Testis (tissue), 2 donors: ENCODE measurements at regions not wholly inside any gene's neighbourhood (a gene's known extent, or its start where the extent isn't known, plus 50 kb on each side); places are given as distances from the start of the nearest gene placed in this dataset.

Experiments used
- DNase-seq: peaks from one replicate; pipeline ENCODE4 v3.0.0-alpha.2; 2019
- H3K27ac ChIP-seq, 2 donors: fragments of 200-600 bp; sonication (generic); one replicate each; pipeline ENCODE4 v1.5.1; 2019
- H3K27me3 ChIP-seq: fragments of 200-600 bp; sonication (generic); one replicate; pipeline ENCODE4 v1.5.1; 2019
- H3K36me3 ChIP-seq: fragments of 200-600 bp; sonication (generic); one replicate; pipeline ENCODE4 v1.5.1; 2017; ENCODE audit warnings: low read depth; ENCODE audit errors: missing control alignments
- H3K4me1 ChIP-seq: fragments of 200-600 bp; sonication (generic); one replicate; pipeline ENCODE4 v1.5.1; 2019
- H3K4me3 ChIP-seq, 2 donors: fragments of 200-600 bp; sonication (generic); one replicate each; pipeline ENCODE4 v1.5.1; 2017 to 2019
- H3K9me3 ChIP-seq: fragments of 200-600 bp; sonication (generic); one replicate; pipeline ENCODE4 v1.5.1; 2017
- CTCF ChIP-seq, 3 experiments: fragments of 450-650 bp in 2 of 3; fragments of 200-600 bp in 1 of 3; sonication (generic) in 1 of 3; IDR thresholded peaks; one replicate each; pipeline ENCODE4 v1.5.1; 2016 to 2019; ENCODE audit warnings: antibody characterized with exemption in 3 of 3, mild to moderate bottlenecking in 2 of 3, moderate library complexity in 1 of 3
- POLR2A ChIP-seq: fragments of 450-650 bp; IDR thresholded peaks from one replicate; pipeline ENCODE4 v1.6.1; 2017; ENCODE audit warnings: antibody characterized with exemption, mild to moderate bottlenecking, moderate library complexity
- WGBS, 2 donors: methylation state at CpG; one replicate each; pipeline ENCODE4 v1.1.5; 2018; 5-methylcytosine and 5-hydroxymethylcytosine counted together
- intact Hi-C: fragments of 100-400 bp; cut with DNase I; formaldehyde crosslinking; loops from one replicate; pipeline ENCODE4 v1.15.1; 2023; ENCODE audit warnings: low total_unique reads

- intact Hi-C loops, result no loop called here
- 81 to 85% methylated on average over 2 of the region's 2 CpGs for WGBS, 2 donors
- no peaks in the 10 kb centered on the region for H3K4me1 ChIP-seq
- TF ChIP-seq POLR2A (no peak), CTCF (IDR thresholded peaks at IDR 0.05) (no peak)
- H3K4me3 ChIP-seq, result no peak overlapping the region
- H3K27me3 ChIP-seq, result no peaks in the 10 kb centered on the region
- no peak overlapping the region for H3K27ac ChIP-seq
- no peak for DNase-seq
- no peaks in the 10 kb centered on the region for H3K36me3 ChIP-seq
- no peaks in the 10 kb centered on the region for H3K9me3 ChIP-seq
These were observed 132.9 kb upstream of the SSTR1 start for GRCh38 chr14:38074754-38075153.

GRCh38 chr14:38078393-38078792, 129.3 kb upstream of the SSTR1 start:
- Histone ChIP-seq H3K27ac (no peak overlapping the region), H3K4me3 (no peak overlapping the region), H3K36me3 (no peaks in the 10 kb centered on the region), H3K4me1 (no peaks in the 10 kb centered on the region), H3K9me3 (no peaks in the 10 kb centered on the region), H3K27me3 (no peaks in the 10 kb centered on the region)
- 75 to 80% methylated on average over 3 of the region's 3 CpGs for WGBS, 2 donors
- intact Hi-C loops, result no loop called here
- no peak for TF ChIP-seq CTCF (IDR thresholded peaks at IDR 0.05)
- TF ChIP-seq POLR2A, result no peak
- DNase-seq, result no peak

GRCh38 chr14:38079268-38079667, 128.4 kb upstream of the SSTR1 start:
- no peak for DNase-seq
- H3K27ac ChIP-seq, result no peak overlapping the region
- H3K9me3 ChIP-seq, result no peaks in the 10 kb centered on the region
- intact Hi-C loops, result no loop called here
- 71 to 81% methylated on average over 1 of the region's 1 CpG for WGBS, 2 donors
- no peaks in the 10 kb centered on the region for H3K27me3 ChIP-seq
- TF ChIP-seq CTCF (IDR thresholded peaks at IDR 0.05), result no peak
- TF ChIP-seq POLR2A, result no peak
- no peak overlapping the region for H3K4me3 ChIP-seq
- no peaks in the 10 kb centered on the region for H3K4me1 ChIP-seq
- no peaks in the 10 kb centered on the region for H3K36me3 ChIP-seq

- no peaks in the 10 kb centered on the region for H3K9me3 ChIP-seq
- no peak for DNase-seq
- H3K4me3 ChIP-seq, result no peak overlapping the region
- no peaks in the 10 kb centered on the region for H3K27me3 ChIP-seq
- no peaks in the 10 kb centered on the region for H3K4me1 ChIP-seq
- intact Hi-C loops, result no loop called here
- TF ChIP-seq POLR2A, result no peak
- no peak for TF ChIP-seq CTCF (IDR thresholded peaks at IDR 0.05)
- WGBS, 2 donors, result 25 to 26% methylated on average over 1 of the region's 1 CpG
- no peaks in the 10 kb centered on the region for H3K36me3 ChIP-seq
- H3K27ac ChIP-seq, result no peak overlapping the region
These were observed 127.8 kb upstream of the SSTR1 start for GRCh38 chr14:38079886-38080285.

- DNase-seq, result no peak
- no peaks in the 10 kb centered on the region for H3K9me3 ChIP-seq
- no peaks in the 10 kb centered on the region for H3K27me3 ChIP-seq
- no peak overlapping the region for H3K4me3 ChIP-seq
- TF ChIP-seq CTCF (IDR thresholded peaks at IDR 0.05), result no peak
- no peak for TF ChIP-seq POLR2A
- H3K4me1 ChIP-seq, result no peaks in the 10 kb centered on the region
- no peaks in the 10 kb centered on the region for H3K36me3 ChIP-seq
- H3K27ac ChIP-seq, result no peak overlapping the region
- intact Hi-C loops, result no loop called here
- WGBS, 2 donors, result 79 to 84% methylated on average over 2 of the region's 2 CpGs
These were observed 127.0 kb upstream of the SSTR1 start for GRCh38 chr14:38080696-38081095.
